ENCODE measurements at regions not wholly inside any gene's neighbourhood (a gene's known extent, or its start where the extent isn't known, plus 50 kb on each side); places are given as distances from the start of the nearest gene placed in this dataset.

DNA sequence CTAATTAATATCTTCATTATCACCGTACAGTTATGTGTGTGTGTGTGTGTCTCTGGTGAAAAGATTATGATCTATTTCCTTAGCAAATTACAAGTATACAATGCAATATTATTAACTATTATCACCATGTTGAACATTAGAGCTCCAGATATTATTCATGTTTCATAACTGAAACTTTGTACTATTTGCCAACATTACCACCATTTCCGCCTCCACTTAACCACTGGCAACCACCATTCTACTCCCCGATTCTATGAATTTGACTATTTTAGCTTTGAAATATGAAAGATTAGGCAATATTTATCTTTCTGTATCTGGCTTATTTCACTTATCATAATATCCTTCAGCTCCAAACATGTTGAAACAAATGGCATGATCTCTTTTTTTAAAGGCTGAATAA lies 717.9 kb downstream of the ARAP2 start:
- no peak for TF ChIP-seq GATA2 (IDR thresholded peaks at IDR 0.05; ENCODE audit: low read depth, low read length)
- no peak for TF ChIP-seq GATA3 (IDR thresholded peaks at IDR 0.05; ENCODE audit: low read depth, low read length)

Data from SH-SY5Y (cell line).